ENCODE measurements at regions not wholly inside any gene's neighbourhood (a gene's known extent, or its start where the extent isn't known, plus 50 kb on each side); places are given as distances from the start of the nearest gene placed in this dataset.

DNA sequence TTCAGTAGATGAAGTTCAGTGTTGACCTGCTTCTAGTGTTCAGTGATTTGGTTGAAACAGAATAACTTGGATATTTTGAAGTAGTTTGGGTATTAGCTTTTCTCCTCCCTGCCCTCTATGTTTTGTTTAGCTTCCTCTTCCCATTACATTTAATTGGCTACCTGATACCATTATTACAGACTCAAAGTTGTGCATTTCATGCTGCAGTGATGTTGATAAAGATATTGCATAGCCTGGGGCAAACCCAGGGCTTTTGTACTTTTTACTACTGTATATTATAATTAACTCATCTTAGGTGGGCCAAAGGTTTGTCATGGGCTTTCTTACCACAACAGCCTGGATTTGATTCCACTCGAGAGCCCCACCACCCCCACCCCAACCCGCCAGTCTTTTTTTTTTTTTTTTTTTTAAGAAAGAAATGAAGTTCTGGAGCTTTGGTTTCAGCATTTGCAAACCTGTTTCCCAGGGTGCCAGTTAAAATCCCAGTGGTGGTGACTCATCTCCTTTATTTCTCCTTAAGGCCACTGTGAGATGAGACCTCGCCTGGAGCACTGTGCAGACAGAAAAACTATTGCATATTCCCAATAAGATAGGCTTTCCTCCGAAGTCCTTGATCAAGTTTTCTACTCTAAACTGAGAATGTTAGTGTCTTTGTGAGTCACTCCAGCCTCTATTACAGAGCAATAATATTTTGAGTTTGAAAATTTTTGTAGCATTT lies 393.7 kb upstream of the FANCL start:
- no peak for TF ChIP-seq CSDC2 (CRISPR knock-in tag; IDR thresholded peaks at IDR 0.05)
- no peak for TF ChIP-seq ZNF565 (CRISPR knock-in tag; conservative IDR thresholded peaks at IDR 0.05; ENCODE audit: low read depth)
- TF ChIP-seq, protein P1, sequence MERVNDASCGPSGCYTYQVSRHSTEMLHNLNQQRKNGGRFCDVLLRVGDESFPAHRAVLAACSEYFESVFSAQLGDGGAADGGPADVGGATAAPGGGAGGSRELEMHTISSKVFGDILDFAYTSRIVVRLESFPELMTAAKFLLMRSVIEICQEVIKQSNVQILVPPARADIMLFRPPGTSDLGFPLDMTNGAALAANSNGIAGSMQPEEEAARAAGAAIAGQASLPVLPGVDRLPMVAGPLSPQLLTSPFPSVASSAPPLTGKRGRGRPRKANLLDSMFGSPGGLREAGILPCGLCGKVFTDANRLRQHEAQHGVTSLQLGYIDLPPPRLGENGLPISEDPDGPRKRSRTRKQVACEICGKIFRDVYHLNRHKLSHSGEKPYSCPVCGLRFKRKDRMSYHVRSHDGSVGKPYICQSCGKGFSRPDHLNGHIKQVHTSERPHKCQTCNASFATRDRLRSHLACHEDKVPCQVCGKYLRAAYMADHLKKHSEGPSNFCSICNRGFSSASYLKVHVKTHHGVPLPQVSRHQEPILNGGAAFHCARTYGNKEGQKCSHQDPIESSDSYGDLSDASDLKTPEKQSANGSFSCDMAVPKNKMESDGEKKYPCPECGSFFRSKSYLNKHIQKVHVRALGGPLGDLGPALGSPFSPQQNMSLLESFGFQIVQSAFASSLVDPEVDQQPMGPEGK (CRISPR knock-in tag; IDR thresholded peaks at IDR 0.05; ENCODE audit: borderline replicate concordance) = no peak
- TF ChIP-seq, protein P2, sequence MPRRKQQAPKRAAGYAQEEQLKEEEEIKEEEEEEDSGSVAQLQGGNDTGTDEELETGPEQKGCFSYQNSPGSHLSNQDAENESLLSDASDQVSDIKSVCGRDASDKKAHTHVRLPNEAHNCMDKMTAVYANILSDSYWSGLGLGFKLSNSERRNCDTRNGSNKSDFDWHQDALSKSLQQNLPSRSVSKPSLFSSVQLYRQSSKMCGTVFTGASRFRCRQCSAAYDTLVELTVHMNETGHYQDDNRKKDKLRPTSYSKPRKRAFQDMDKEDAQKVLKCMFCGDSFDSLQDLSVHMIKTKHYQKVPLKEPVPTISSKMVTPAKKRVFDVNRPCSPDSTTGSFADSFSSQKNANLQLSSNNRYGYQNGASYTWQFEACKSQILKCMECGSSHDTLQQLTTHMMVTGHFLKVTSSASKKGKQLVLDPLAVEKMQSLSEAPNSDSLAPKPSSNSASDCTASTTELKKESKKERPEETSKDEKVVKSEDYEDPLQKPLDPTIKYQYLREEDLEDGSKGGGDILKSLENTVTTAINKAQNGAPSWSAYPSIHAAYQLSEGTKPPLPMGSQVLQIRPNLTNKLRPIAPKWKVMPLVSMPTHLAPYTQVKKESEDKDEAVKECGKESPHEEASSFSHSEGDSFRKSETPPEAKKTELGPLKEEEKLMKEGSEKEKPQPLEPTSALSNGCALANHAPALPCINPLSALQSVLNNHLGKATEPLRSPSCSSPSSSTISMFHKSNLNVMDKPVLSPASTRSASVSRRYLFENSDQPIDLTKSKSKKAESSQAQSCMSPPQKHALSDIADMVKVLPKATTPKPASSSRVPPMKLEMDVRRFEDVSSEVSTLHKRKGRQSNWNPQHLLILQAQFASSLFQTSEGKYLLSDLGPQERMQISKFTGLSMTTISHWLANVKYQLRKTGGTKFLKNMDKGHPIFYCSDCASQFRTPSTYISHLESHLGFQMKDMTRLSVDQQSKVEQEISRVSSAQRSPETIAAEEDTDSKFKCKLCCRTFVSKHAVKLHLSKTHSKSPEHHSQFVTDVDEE (CRISPR knock-in tag; IDR thresholded peaks at IDR 0.05) = no peak
